Endothelial cell (in vitro differentiated cells): ENCODE measurements at regions not wholly inside any gene's neighbourhood (a gene's known extent, or its start where the extent isn't known, plus 50 kb on each side); places are given as distances from the start of the nearest gene placed in this dataset.

ENCODE experiments used
- DNase-seq: peaks from one replicate; pipeline ENCODE4 v3.0.0; 2021; ENCODE audit warnings: low spot score
- H3K27ac Mint-ChIP-seq: one replicate; pipeline ENCODE4 v1.8.0; 2021; ENCODE audit warnings: mixed read lengths, inconsistent platforms; ENCODE audit not compliant: unreplicated experiment
- H3K27me3 Mint-ChIP-seq: one replicate; pipeline ENCODE4 v1.8.0; 2021; ENCODE audit warnings: mild to moderate bottlenecking, moderate library complexity, mixed read lengths, inconsistent platforms; ENCODE audit not compliant: unreplicated experiment
- H3K36me3 Mint-ChIP-seq: one replicate; pipeline ENCODE4 v1.8.0; 2021; ENCODE audit warnings: mild to moderate bottlenecking, low read depth, mixed read lengths, inconsistent platforms; ENCODE audit not compliant: unreplicated experiment
- H3K4me1 Mint-ChIP-seq: one replicate; pipeline ENCODE4 v1.8.0; 2021; ENCODE audit warnings: mild to moderate bottlenecking, mixed read lengths, inconsistent platforms; ENCODE audit not compliant: unreplicated experiment
- H3K4me3 Mint-ChIP-seq: one replicate; pipeline ENCODE4 v1.8.0; 2021; ENCODE audit warnings: mild to moderate bottlenecking, mixed read lengths, inconsistent platforms; ENCODE audit not compliant: unreplicated experiment
- H3K9me3 Mint-ChIP-seq: one replicate; pipeline ENCODE4 v1.8.0; 2021; ENCODE audit warnings: mixed read lengths, inconsistent platforms; ENCODE audit not compliant: unreplicated experiment
- CTCF ChIP-seq: fragments of 200-600 bp; sonication (generic); IDR thresholded peaks from one replicate; pipeline ENCODE4 v1.5.0; 2021; ENCODE audit warnings: antibody characterized with exemption; ENCODE audit not compliant: unreplicated experiment

DNA sequence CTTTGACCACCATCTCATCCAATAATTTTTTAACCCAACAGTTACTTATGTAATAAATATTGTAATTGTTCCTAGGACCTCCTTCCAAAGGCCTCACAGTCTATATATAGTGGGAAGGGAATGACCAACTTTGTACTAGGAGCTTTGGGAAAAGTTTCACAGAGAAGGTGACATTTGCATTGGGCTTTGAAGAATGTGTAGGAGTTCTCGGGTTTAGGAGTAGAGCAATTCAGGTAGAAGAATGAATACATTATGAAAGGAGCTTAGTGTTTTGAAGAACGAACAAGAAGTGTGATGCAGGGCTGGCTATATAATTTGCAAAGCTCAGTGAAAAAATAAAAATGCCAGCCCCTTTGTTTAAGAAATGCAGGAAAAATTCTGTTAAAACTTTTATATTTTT, 330.4 kb upstream of the DEPDC1 start:
- TF ChIP-seq CTCF, result no peak
- Mint-ChIP-seq H3K27me3 (no peaks in the 10 kb centered on the region), H3K36me3 (peaks cover 6% of the 10 kb centered on the region), H3K4me1 (no peaks in the 10 kb centered on the region), H3K27ac (no peak overlapping the region), H3K9me3 (no peaks in the 10 kb centered on the region), H3K4me3 (no peak overlapping the region)
- DNase-seq, result no peak

DNA sequence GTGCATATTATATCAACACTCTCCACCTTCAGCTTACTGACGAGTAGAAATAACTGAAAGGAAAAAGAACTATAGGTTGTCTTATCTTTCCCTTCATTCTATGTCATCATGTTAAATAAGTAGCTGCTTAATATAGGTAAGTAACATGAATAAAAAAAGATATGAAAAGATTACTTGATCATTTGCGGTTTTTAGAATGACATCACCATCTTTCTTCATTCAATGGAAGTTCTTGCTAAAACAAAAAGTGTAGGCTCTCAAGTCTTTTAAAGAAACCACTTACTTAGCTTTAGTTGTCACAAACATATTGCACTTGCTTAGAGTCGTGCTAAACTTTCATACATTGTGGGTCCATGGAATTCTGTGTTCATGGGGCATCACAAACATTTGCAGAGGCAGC, 331.1 kb upstream of the DEPDC1 start:
- peaks cover 6% of the 10 kb centered on the region for H3K36me3 Mint-ChIP-seq
- no peak overlapping the region for H3K4me3 Mint-ChIP-seq
- H3K27ac Mint-ChIP-seq, result no peak overlapping the region
- H3K4me1 Mint-ChIP-seq, result no peaks in the 10 kb centered on the region
- no peak for TF ChIP-seq CTCF
- no peak for DNase-seq
- H3K27me3 Mint-ChIP-seq, result no peaks in the 10 kb centered on the region
- no peaks in the 10 kb centered on the region for H3K9me3 Mint-ChIP-seq

GRCh38 chr1:68831281-68831680, 334.4 kb upstream of the DEPDC1 start:
- no peak for DNase-seq
- Mint-ChIP-seq H3K4me1 (no peaks in the 10 kb centered on the region), H3K36me3 (peaks cover 6% of the 10 kb centered on the region), H3K27me3 (no peaks in the 10 kb centered on the region), H3K9me3 (no peaks in the 10 kb centered on the region), H3K4me3 (no peak overlapping the region), H3K27ac (no peak overlapping the region)
- TF ChIP-seq CTCF, result no peak

DNA sequence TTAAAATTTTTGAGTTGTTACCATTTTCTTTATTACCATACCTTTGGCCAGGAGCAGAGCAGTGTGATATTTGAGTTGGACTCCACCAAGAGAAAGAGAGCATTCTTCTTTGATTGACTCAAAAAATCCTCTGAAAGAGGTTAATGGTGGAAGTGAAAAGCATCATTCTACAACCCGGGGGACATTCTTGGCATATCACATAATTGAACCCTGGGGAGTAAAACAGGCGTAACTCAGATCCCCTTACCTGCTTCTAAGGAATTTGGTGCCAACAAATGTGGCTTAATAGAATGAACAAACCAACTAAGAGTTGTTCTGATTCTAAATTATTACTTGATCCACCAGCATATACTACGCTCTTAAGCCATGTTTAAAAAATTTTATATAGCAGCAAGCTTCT, 351.1 kb upstream of the DEPDC1 start:
- peaks cover 1% of the 10 kb centered on the region for H3K27me3 Mint-ChIP-seq
- H3K9me3 Mint-ChIP-seq, result no peaks in the 10 kb centered on the region
- DNase-seq, result no peak
- no peak overlapping the region for H3K27ac Mint-ChIP-seq
- no peaks in the 10 kb centered on the region for H3K36me3 Mint-ChIP-seq
- peaks cover 6% of the 10 kb centered on the region for H3K4me1 Mint-ChIP-seq
- H3K4me3 Mint-ChIP-seq, result no peak overlapping the region
- no peak for TF ChIP-seq CTCF

- no peak for TF ChIP-seq CTCF
- H3K27ac Mint-ChIP-seq, result no peak overlapping the region
- H3K27me3 Mint-ChIP-seq, result no peaks in the 10 kb centered on the region
- no peaks in the 10 kb centered on the region for H3K9me3 Mint-ChIP-seq
- no peaks in the 10 kb centered on the region for H3K4me1 Mint-ChIP-seq
- no peaks in the 10 kb centered on the region for H3K36me3 Mint-ChIP-seq
- no peak for DNase-seq
- no peak overlapping the region for H3K4me3 Mint-ChIP-seq
These were observed 371.7 kb upstream of the DEPDC1 start for GRCh38 chr1:68868606-68869005.
